Posterior vena cava (tissue), 2 donors: ENCODE measurements at regions not wholly inside any gene's neighbourhood (a gene's known extent, or its start where the extent isn't known, plus 50 kb on each side); places are given as distances from the start of the nearest gene placed in this dataset.

Source experiments
- DNase-seq: peaks from one replicate; pipeline ENCODE4 v3.0.0-alpha.2; 2020; ENCODE audit warnings: low spot score
- intact Hi-C, 2 donors: fragments of 100-400 bp; cut with DNase I; formaldehyde crosslinking; loops; one replicate each; pipeline versions ENCODE4 v1.14.1 to v1.14.2; 2022 to 2023
- donor health status: DM: yes; HTN: yes; CAD: no.
- donor health status: DM: yes; HTN: yes; CAD: no.

DNA sequence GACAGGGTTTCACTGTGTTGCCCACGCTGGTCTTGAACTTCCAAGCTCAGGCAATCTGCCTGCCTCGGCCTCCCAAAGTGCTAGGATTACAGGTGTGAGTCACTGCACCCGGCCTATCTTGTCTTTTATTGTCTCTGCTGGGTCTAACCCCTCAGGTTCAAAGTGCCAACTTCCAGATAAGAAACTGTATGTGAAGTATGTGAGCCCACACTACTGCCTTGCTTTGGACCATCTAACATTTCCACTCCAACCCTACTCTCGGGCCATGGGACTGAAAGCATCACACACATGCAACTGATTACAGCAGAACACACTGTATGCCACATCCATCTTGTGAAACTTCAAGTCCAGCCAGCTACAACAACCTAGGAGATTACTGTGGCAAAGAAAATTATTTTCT lies 256.1 kb upstream of the VEPH1 start:
- no peak for DNase-seq
- intact Hi-C loops, result no loop called here

DNA sequence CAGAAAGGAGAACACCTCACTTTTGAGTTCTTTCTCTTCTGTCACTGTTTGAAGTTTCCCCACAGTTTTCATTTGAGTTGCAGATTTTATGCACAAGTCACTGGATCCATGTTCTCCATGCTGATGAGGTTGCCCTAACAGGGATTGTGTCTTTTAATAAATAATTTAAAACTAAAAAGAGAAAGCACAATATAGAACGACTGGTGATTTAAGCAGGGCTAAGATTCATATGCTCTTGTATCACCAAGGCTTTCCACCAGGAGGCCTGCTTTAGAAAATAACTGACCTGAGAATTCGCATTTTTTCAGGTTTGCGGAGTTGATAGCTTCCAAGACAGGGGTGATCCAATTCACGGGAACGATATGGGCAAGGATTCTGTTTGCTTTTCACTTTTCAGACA lies 252.0 kb upstream of the VEPH1 start:
- DNase-seq, result no peak
- intact Hi-C loops, result no loop called here

DNA sequence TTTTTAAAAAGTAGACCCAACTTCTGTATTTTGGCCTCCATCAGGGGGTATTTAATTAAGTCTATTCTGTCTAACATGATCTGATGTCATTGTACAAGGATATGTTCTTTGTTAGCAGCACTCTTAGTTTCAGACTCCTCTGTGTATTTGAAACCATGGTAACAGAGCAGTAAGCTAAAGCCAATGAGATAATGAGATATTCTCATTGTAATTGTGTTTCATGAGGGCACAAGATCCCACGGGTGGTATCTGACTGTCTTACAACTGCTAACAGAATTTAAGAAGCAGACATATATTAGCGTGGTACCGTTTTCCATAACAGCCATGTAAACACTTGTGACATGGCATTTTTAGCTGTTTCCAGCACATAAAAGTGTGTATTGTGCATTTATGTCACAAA lies 251.2 kb upstream of the VEPH1 start:
- DNase-seq, result no peak
- intact Hi-C loops, result no loop called here

DNA sequence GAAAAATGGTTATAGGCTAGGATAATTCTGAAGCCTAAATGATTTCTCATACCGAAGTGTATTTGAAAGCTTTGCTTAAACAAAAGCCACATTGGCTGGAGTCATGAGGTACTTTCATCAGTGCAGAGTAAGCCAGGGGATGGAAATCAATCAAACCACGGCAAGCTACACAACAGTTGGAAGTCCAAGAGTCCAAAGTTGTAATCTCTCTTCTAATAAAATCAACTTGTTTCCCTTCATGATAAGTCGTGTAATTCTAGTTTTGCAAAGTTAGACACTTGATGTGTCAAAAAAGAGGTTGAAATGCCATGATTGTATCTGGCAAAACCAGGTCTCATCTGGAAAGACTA lies 250.5 kb upstream of the VEPH1 start:
- intact Hi-C loops, result no loop called here
- DNase-seq, result no peak

DNA sequence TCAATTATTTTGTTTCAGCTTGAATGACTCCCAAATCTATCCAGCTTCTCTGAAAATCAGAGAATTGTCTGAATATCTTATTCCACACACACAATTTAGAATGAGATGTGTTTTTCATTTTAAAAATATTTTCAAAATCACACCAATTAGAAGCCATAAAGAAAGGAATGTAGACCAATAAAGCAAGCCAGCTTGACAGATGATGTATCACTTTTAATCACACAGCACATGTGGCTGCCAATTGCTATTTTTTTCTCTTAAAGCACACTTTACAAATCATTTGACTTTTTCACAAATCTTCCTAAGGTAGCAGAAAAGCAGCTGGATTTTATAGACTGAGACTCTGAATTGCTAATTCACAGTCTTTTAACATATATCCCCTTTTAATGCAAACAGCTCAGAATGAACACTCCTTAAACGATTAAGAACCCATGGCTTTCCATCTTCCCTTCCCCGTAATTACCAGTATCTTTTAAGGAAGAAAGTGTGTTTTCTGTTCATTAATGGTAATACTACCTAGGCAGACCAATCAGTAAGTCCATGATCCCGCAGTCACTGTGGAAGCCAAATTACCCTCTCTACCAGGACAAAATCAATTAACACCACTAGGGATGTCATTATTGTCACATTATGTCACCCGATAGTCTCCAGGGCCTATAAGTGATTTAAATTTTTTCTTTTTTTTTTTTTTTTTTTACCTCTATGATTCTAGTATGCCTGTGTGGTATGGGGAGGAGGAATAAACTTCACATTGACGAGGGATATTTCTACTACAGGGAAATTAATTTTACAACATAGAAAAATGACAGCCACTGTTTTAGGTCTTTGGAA lies 250.0 kb upstream of the VEPH1 start:
- no peak for DNase-seq
- intact Hi-C loops, result no loop called here

DNA sequence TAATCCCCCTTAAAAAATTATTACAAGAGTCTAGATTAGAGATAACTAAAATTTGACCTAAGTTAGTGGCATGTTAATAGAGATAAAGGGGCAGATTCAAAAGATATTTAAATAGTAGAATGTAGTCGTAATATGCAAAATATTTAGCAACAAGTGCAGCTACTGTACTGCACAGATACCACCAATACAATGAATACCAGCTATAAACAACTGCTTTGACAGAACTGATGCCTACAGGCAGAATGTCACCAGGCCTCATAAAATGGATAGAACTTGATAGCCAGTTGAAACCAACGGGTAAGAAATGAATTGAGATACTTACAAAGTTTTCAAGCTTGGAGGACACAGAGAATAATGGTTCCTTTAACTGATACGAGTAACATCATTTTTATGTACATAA lies 249.3 kb upstream of the VEPH1 start:
- intact Hi-C loops, result no loop called here
- no peak for DNase-seq

DNA sequence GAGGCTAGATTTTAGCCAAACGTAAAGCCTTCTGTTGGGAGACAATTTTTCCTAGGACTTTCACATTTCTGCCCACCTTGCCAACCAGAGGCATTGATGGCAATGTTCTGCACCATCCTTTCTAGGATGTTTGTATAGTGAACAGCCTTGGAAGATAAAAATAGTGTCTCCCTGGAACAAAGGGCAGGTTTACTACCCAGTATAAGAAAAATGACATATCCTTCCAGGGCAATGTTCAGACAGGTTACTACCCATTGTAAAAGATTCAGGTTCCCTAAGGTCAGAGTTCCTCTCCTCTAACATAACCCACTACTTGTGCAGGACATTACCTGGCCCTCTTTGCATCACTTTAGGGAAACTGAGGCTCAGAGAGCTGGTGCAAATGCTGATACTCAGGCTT lies 248.2 kb upstream of the VEPH1 start:
- intact Hi-C loops, result no loop called here
- DNase-seq, result no peak

DNA sequence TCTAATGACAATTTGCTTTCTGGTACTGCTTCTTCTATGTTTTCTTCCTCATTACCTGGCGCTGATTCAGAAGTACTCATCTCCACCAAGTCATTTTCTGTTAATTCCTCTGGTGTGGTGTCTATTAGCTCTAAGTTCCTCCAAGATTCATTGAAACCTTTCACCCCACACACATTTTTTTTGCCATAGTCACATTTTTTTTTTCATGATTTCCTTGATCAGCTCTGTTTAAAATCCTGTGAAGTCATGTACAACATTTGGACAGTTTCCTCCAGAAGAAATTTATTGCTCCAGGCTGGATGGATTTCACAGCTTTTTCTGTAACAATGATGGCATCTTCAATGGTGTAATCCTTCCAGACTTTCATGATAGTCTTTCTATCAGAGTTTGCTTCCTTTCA lies 243.2 kb upstream of the VEPH1 start:
- no peak for DNase-seq
- intact Hi-C loops, result no loop called here

DNA sequence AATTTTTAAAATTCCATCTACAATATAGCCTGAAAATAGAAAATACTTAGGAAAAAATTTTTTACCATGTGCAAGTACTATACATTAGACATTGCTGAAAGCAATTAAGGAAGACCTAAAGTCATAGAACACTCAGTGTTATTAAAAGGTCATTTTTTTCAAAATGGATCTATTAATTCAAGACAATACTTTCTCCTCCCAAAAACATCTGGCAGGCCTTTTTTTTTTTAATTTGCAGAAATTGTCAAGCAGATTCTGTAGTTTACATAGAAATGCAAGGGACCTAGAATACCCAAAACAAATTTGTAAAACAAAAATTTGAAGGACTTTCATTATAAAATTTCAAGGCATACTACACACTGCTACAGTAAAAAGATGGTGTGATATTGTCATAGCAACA lies 238.4 kb upstream of the VEPH1 start:
- DNase-seq, result no peak

DNA sequence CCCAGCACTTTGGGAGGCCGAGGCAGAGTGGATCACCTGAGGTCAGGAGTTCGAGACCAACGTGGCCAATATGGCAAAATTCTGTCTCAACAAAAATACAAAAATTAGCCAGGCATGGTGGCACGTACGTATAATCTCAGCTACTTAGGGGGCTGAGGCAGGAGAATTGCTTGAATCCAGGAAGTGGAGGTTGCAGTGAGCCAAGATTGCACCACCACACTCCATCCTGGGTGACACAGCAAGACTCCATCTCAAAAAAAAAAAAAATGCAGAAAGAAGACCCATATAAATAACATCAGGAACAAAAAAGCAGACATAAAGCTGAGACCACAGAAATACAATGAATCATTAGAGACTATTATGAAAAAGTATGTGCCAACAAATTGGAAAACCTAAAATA lies 235.2 kb upstream of the VEPH1 start:
- DNase-seq, result no peak
- intact Hi-C loops, result no loop called here

More for the DNA sequence above, 238.4 kb upstream of the VEPH1 start:
- intact Hi-C loops, result no loop called here

DNA sequence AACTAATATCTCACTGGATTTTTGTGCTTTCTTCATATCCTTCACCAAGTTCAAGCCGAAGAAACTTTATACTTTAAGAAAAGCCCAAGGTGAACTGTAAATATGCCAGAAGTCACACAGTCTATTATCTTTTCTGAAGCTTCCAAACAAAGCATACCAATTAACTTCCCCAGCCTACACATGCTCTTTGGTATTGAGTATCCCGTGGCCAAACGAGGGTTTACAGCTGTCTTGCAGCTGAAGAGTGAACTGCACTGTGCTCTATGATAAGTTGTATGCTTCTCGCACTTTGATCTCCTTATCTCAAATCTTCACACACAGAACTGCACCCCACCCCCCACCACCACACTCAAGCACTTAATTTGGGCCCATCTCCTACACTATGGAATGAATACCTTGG lies 215.6 kb upstream of the VEPH1 start:
- no peak for DNase-seq
- intact Hi-C loops, result no loop called here

DNA sequence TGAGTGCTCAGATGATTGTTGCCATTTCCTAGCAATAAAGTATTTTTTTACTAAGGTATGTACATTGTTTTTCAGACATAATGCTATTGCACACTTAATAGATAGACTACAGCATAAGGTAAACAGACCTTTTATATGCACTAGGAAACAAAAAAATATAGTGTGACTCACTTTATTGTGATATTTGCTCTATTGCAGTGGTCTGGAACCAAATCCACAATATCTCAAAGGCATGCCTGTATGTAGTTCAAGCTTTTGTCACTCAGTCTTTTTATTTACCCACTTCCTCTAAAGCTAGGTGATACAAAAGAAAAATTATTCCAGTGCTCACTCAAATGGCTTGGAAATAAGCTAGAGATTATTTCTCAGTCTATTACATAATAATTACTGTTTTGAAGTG lies 209.9 kb upstream of the VEPH1 start:
- intact Hi-C loops, result no loop called here

DNA sequence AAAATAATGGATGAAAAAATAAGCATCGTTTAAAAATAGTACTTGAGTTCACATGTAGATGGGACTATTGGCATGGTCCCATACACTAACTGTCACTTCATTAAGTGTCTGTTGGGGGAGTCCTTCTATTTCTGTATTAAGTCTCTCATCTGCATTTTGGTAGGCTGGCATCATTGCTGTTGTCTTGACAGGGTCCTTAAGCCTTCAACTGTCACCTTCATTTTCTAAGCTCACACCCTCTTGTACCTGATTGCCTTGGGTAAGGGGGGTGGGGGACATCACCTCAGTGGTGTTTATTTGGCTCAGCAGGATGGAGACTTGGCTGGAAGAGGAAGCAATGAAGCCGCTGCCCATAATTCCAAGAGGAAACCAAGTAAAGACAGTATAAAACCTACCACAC lies 202.0 kb upstream of the VEPH1 start:
- DNase-seq, result no peak
- intact Hi-C loops, result no loop called here

More for the DNA sequence above, 209.9 kb upstream of the VEPH1 start:
- DNase-seq, result no peak

DNA sequence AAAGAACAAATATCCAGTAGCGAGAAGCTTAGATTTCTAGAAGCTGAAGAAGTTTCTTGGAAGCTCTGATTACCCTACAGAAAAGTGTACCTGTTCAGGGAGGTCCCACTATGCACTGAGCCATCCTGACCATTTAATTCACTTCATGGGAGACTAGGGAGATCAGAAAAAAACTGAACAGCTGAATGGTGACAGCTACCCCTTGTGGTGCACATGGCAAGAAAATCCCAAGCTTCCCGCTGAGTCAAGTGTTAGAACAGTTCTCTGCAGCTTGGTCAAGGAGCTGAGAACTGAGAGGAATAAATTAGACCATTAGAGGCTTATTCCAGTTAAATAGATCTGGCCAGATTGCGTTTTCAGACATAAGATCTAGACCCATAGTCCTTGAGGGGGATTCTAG lies 197.2 kb upstream of the VEPH1 start:
- DNase-seq, result no peak
- intact Hi-C loops, result no loop called here

DNA sequence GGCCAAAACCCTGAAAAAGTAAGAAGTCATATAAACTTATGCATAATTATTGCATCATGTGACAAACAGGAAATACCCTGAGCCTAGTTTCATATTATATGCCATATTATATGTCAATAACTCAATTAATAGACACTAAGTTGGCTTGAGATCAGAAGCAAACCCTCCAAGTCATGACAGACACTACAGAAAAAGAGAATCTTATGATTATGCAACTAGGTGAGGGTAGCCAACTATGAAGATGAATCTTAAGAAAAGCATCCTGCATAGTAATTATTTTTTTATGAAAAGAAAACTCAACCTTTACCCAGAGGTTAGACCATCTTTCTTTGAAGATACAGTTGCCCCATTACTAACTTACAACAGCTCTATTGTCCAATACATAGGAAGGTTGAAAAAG lies 192.4 kb upstream of the VEPH1 start:
- DNase-seq, result no peak
- intact Hi-C loops, result no loop called here

DNA sequence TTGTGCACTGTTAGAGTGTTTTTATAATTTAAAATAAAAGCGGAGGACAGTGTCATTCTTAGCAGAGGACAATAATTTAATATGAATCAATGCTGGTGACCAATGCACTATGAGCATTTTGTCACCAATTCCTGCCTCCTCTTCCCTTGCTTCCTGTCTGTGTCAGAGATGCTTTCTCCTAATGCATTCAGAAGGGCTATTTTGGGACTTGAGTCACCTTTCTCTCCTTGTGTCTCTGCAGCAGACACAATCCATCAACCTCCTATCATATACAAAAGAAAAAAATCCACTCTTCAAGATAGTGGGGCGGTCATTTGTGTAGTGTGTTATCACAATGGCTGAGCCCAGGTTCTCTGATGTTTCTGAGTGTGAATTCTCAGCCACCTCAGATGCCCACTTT lies 191.9 kb upstream of the VEPH1 start:
- no peak for DNase-seq
- intact Hi-C loops, result no loop called here

DNA sequence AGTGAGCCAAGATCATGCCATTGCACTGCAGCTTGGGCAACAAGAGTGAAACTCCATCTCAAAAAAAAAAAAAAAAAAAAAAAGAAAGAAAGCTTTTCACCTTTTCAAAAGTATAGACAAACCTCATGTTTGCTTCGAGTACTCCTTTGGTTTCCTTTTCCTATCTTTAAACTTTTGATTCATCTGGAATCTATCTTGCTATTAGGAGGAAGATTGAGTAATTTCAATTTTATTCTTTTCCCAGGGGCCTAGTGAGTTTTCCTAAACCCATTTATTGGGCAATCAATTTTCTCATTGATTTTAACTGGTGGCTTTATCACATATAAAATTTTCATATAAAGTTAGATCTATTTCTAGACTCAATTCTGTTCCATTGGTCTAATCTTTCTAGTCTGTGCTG lies 190.5 kb upstream of the VEPH1 start:
- intact Hi-C loops, result no loop called here
- DNase-seq, result no peak

DNA sequence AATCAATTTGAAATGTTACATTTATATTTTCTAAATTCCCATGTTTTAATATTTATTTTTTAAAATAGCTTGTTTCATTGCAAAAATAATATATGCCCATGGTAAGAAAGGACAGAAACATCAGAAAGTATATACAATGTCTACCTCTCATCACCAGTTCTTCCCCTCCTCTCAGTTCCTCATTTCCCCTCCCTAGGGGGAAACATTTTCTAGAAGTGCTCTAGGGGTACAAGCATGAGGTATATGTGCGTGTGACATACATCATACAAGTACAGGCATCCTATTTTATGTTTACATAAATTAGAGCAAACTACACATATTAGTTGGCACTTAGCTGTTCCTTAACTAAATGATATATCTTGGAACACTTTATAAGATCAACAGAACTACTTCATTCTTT lies 189.3 kb upstream of the VEPH1 start:
- intact Hi-C loops, result no loop called here
- DNase-seq, result no peak

DNA sequence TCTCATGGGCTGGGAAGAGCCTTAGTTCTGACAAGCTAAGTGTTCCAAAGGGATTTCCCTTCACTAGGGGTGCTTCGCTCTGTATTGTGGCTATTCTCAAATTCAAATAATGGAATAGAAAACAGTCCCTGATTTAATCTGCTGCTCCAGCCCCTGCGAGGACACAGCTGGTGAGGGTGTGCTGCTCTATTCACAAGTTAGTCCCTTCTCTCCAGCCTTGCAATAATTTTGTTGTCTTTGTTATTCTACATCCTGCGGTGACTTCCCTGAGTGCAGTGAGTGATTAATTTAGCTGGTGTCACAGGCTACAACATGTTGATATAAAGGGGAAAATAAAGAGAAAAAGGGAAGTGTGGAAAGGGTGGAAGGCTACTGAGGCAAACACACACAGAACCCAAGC lies 180.5 kb upstream of the VEPH1 start:
- intact Hi-C loops, result no loop called here
- no peak for DNase-seq

DNA sequence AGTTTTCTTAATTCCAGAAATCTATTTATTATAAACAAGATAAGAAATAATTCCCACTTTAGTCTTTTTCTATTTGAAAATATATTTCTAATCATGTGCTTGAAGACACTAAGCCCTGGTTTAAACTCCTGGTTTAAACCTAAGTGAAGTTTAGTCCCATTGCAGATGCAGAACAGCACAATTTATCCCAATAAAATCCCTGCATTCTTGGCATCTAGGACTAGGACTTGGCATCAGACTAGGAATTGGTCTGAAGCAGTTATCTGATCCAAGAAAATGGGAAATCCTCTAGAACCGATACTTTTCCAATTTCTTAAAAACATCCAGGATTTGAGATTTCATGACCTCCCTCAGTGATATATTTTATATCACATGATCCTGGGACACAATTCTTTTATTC lies 168.8 kb upstream of the VEPH1 start:
- DNase-seq, result no peak
- intact Hi-C loops, result no loop called here

DNA sequence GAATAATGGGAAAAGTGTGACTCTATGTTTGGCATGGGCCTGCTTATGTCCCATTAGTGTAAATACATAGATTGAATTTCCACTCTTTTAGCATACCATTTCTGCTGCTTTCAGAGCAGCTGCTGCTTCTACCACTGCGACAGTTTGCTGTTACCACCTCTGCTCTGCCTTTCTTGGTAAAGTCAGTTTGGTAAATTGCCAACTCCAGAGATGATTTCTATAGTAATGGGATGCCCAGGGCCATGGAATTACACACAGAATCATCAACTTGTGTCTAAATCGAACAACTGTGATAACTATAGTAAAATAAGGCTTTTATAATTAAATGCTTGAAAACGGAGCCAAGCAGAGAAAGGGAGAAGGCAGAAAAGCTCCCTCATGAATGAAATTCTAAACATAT lies 168.4 kb upstream of the VEPH1 start:
- DNase-seq, result no peak
- intact Hi-C loops, result no loop called here

DNA sequence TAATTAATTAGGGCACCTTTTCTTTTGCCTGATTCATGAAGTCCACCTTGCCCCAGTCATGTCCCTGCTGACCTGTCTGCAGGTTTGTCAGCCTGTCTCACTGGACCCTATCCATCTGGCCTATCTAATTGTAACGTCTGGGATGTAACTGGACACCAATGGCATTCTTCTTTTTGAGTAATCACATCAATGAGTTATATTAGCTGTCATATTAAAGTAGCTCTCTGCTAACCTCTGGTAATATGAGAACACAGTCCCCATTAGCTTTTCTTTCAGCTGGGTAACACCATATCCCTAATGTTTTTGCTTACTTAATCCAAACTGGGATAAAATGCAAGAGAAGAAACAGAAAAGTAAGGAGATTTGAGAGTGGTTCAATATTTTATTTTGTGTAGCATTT lies 166.2 kb upstream of the VEPH1 start:
- DNase-seq, result no peak
- intact Hi-C loops, result no loop called here
